ENCODE measurements at regions not wholly inside any gene's neighbourhood (a gene's known extent, or its start where the extent isn't known, plus 50 kb on each side); places are given as distances from the start of the nearest gene placed in this dataset.

DNA sequence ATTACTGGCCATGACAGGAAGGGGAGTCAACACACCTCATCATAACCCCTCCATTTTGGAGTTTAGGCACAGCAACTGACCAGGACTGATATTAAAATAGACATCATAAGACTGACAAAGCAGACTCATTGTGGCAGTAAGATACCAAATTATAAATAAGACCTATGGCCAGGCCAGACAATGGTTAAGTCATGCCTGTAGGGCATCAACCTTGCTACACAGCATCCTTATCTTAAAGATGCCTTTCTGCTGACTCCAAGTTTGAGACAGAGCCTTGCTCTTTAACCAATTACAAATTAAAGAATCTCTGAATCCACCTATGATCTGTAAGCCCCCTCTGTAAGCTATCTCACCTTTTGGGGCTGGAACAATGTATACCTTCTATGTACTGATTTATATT lies 65.5 kb downstream of the VCX2 start:
- Histone ChIP-seq H3K27me3 (ENCODE audit: insufficient read depth, low read length) (no peaks in the 10 kb centered on the region), H3K36me3 (ENCODE audit: insufficient read depth, low read length) (no peaks in the 10 kb centered on the region), H3K27ac (ENCODE audit: low read depth, low read length) (no peak overlapping the region), H3K9me3 (ENCODE audit: control insufficient read depth in 1 of 2, low read length in 2 of 2) (no peaks in the 10 kb centered on the region), H3K4me3 (ENCODE audit: low read length in 2 of 2) (no peak overlapping the region), H3K4me1 (ENCODE audit: insufficient read depth, low read length) (no peaks in the 10 kb centered on the region)
- Mint-ChIP-seq H3K4me1 (no peaks in the 10 kb centered on the region), H3K36me3 (no peaks in the 10 kb centered on the region), H3K27me3 (no peaks in the 10 kb centered on the region), H3K9me3 (peaks cover 0 to 20% (median 13%) of the 10 kb centered on the region in 8 donors), H3K27ac (no peak overlapping the region), H3K4me3 (no peak overlapping the region)
- DNase-seq = no peak
- ChIA-PET POLR2A (ENCODE audit: partially characterized antibody) (no interaction called here), CTCF (ENCODE audit: partially characterized antibody) (no interaction called here)
- intact Hi-C loops (cut with micrococcal nuclease) = no loop called here

DNA sequence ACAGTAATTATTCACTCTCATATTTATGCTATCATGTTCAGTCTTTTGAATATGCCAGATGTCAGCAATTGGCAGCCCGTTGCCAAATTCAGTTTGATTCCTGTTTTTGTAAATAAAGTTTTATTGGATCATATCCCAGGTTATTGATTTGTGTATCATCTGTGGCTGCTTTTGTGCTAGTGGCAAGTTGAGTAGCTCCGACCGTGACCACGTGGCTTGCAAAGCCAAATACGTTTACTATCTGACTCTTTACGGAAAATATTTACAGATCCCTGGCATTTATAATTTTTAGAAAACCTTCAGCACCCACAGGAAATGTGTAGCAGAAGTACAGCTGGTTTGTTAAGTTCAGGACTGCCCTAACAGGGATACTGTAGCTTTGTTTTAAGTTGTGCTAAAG lies 67.4 kb downstream of the VCX2 start:
- no peak overlapping the region for H3K4me3 ChIP-seq (ENCODE audit: low read length in 2 of 2)
- ChIA-PET POLR2A (ENCODE audit: partially characterized antibody) (no interaction called here), CTCF (ENCODE audit: partially characterized antibody) (no interaction called here)
- H3K27me3 ChIP-seq (ENCODE audit: insufficient read depth, low read length) = no peaks in the 10 kb centered on the region
- Mint-ChIP-seq H3K27me3 (no peaks in the 10 kb centered on the region), H3K4me3 (no peak overlapping the region), H3K36me3 (no peaks in the 10 kb centered on the region), H3K9me3 (peaks cover 0 to 19% (median 6%) of the 10 kb centered on the region in 8 donors), H3K4me1 (peaks cover 0 to 3% (median under 1%) of the 10 kb centered on the region in 4 donors), H3K27ac (no peak overlapping the region)
- intact Hi-C loops (cut with micrococcal nuclease) = no loop called here
- H3K36me3 ChIP-seq (ENCODE audit: insufficient read depth, low read length) = no peaks in the 10 kb centered on the region
- no peaks in the 10 kb centered on the region for H3K9me3 ChIP-seq (ENCODE audit: control insufficient read depth in 1 of 2, low read length in 2 of 2)
- no peaks in the 10 kb centered on the region for H3K4me1 ChIP-seq (ENCODE audit: insufficient read depth, low read length)
- no peak for DNase-seq
- no peak overlapping the region for H3K27ac ChIP-seq (ENCODE audit: low read depth, low read length)

DNA sequence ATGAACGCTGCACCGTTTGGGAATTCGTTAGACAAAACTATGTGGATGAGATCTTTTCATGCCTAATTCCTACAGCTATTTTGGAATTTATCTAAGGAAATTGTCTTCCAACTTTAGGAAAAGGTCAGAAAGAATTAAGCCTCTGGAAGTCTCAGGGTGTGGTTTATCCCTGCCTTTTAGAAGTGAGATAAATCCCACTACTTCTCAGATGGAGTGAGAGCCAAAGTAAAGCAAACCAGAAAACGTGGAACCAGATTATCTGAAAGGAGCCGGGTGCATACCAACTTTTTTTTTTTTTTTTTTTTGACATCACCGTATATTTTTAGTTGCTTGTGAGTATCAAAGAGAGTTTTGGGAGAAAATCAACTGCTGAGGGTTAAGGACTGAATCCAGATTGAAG lies 79.6 kb downstream of the VCX2 start:
- POLR2A ChIA-PET (ENCODE audit: partially characterized antibody) = no interaction called here
- intact Hi-C loops (cut with micrococcal nuclease) = no loop called here
- no peaks in the 10 kb centered on the region for H3K36me3 ChIP-seq (ENCODE audit: insufficient read depth, low read length)
- Mint-ChIP-seq H3K4me3 (no peak overlapping the region), H3K36me3 (no peaks in the 10 kb centered on the region), H3K4me1 (no peaks in the 10 kb centered on the region), H3K9me3 (peaks cover 0 to 9% (median 0%) of the 10 kb centered on the region in 8 donors), H3K27ac (no peak overlapping the region), H3K27me3 (no peaks in the 10 kb centered on the region)
- H3K4me3 ChIP-seq (ENCODE audit: low read length in 2 of 2) = no peak overlapping the region
- CTCF ChIA-PET (ENCODE audit: partially characterized antibody) = no interaction called here
- H3K27me3 ChIP-seq (ENCODE audit: insufficient read depth, low read length) = no peaks in the 10 kb centered on the region
- no peak overlapping the region for H3K27ac ChIP-seq (ENCODE audit: low read depth, low read length)
- no peak for DNase-seq
- no peaks in the 10 kb centered on the region for H3K9me3 ChIP-seq (ENCODE audit: control insufficient read depth in 1 of 2, low read length in 2 of 2)
- H3K4me1 ChIP-seq (ENCODE audit: insufficient read depth, low read length) = no peaks in the 10 kb centered on the region

DNA sequence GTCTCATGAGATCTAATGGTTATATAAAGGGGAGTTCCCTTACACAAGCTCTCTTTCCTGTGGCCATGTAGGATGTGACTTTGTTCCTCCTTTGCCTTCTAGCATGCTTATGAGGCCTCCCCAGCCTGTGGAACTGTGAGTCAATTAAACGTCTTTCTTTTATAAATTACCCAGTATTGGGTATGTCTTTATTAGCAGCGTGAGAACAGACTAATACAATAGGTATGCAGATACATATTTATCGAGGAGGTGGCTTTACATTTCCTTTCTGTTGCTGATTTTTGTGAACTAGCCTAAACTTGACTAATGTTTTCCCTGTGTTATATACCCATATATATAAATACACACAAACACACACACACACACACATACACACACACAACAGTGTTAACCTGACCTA lies 80.2 kb downstream of the VCX2 start:
- no peaks in the 10 kb centered on the region for H3K36me3 Mint-ChIP-seq
- H3K36me3 ChIP-seq (ENCODE audit: insufficient read depth, low read length) = no peaks in the 10 kb centered on the region
- no peaks in the 10 kb centered on the region for H3K4me1 ChIP-seq (ENCODE audit: insufficient read depth, low read length)
- DNase-seq = no peak
- H3K27me3 ChIP-seq (ENCODE audit: insufficient read depth, low read length) = no peaks in the 10 kb centered on the region
- H3K27ac ChIP-seq (ENCODE audit: low read depth, low read length) = no peak overlapping the region
- no peak overlapping the region for H3K27ac Mint-ChIP-seq
- H3K4me3 ChIP-seq (ENCODE audit: low read length in 2 of 2) = no peak overlapping the region
- ChIA-PET CTCF (ENCODE audit: partially characterized antibody) (no interaction called here), POLR2A (ENCODE audit: partially characterized antibody) (no interaction called here)
- H3K9me3 Mint-ChIP-seq = peaks cover 0 to 9% (median 0%) of the 10 kb centered on the region in 8 donors
- intact Hi-C loops (cut with micrococcal nuclease) = no loop called here
- H3K4me3 Mint-ChIP-seq = no peak overlapping the region
- H3K4me1 Mint-ChIP-seq = no peaks in the 10 kb centered on the region
- H3K27me3 Mint-ChIP-seq = no peaks in the 10 kb centered on the region
- H3K9me3 ChIP-seq (ENCODE audit: control insufficient read depth in 1 of 2, low read length in 2 of 2) = no peaks in the 10 kb centered on the region

DNA sequence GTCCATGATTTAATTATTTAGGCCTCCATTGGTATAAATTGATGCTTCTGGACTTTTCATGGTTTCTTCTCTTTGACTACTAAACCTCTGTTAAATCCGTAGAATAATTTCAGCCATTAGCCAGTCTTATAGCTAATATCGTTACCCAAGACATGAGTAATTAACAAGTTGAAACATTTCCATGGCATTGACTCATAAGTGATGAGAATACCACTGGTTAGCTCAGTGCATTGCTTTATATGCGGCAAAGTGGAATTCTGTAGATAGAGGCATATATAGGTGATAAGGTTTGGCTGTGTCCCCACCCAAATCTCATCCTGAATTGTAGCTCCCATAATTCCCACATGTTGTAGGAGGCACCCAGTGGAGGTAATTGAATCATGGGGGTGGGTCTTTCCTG lies 80.6 kb downstream of the VCX2 start:
- intact Hi-C loops (cut with micrococcal nuclease) = no loop called here
- peaks cover 0 to 9% (median 0%) of the 10 kb centered on the region in 8 donors for H3K9me3 Mint-ChIP-seq
- Histone ChIP-seq H3K36me3 (ENCODE audit: insufficient read depth, low read length) (no peaks in the 10 kb centered on the region), H3K27ac (ENCODE audit: low read depth, low read length) (no peak overlapping the region), H3K9me3 (ENCODE audit: control insufficient read depth in 1 of 2, low read length in 2 of 2) (no peaks in the 10 kb centered on the region), H3K27me3 (ENCODE audit: insufficient read depth, low read length) (no peaks in the 10 kb centered on the region), H3K4me1 (ENCODE audit: insufficient read depth, low read length) (no peaks in the 10 kb centered on the region), H3K4me3 (ENCODE audit: low read length in 2 of 2) (no peak overlapping the region)
- no peak overlapping the region for H3K27ac Mint-ChIP-seq
- H3K4me3 Mint-ChIP-seq = no peak overlapping the region
- no peaks in the 10 kb centered on the region for H3K27me3 Mint-ChIP-seq
- POLR2A ChIA-PET (ENCODE audit: partially characterized antibody) = no interaction called here
- no peaks in the 10 kb centered on the region for H3K36me3 Mint-ChIP-seq
- DNase-seq = no peak
- CTCF ChIA-PET (ENCODE audit: partially characterized antibody) = no interaction called here
- H3K4me1 Mint-ChIP-seq = peaks cover 0 to 2% (median 0%) of the 10 kb centered on the region in 4 donors

DNA sequence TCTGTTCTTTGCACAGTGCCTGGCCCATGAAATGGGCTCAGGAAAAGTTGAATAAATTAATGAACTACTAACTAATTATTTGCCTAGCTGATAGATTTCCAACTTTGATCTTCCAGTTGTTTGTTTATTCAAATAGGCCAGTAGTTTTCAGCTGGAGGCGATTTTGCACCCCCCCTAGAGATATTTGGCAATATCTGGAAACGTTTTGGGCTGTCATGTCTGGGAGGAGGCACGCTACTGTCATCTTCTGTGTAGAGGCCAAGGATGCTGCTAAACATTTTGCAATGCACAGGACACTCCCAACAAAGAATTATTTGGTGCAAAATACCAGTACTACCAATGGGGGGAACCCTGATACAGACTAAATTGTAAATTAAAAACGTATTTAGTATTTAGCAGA lies 81.9 kb downstream of the VCX2 start:
- H3K4me1 Mint-ChIP-seq = peaks cover 0 to 2% (median 0%) of the 10 kb centered on the region in 4 donors
- intact Hi-C loops (cut with micrococcal nuclease) = no loop called here
- Histone ChIP-seq H3K27me3 (ENCODE audit: insufficient read depth, low read length) (no peaks in the 10 kb centered on the region), H3K9me3 (ENCODE audit: control insufficient read depth in 1 of 2, low read length in 2 of 2) (no peaks in the 10 kb centered on the region), H3K4me1 (ENCODE audit: insufficient read depth, low read length) (no peaks in the 10 kb centered on the region), H3K36me3 (ENCODE audit: insufficient read depth, low read length) (no peaks in the 10 kb centered on the region), H3K4me3 (ENCODE audit: low read length in 2 of 2) (no peak overlapping the region), H3K27ac (ENCODE audit: low read depth, low read length) (no peak overlapping the region)
- H3K9me3 Mint-ChIP-seq = peaks cover 0 to 9% (median 0%) of the 10 kb centered on the region in 8 donors
- H3K27ac Mint-ChIP-seq = no peak overlapping the region
- no peak overlapping the region for H3K4me3 Mint-ChIP-seq
- H3K27me3 Mint-ChIP-seq = no peaks in the 10 kb centered on the region
- ChIA-PET CTCF (ENCODE audit: partially characterized antibody) (no interaction called here), POLR2A (ENCODE audit: partially characterized antibody) (no interaction called here)
- DNase-seq = no peak
- H3K36me3 Mint-ChIP-seq = no peaks in the 10 kb centered on the region

DNA sequence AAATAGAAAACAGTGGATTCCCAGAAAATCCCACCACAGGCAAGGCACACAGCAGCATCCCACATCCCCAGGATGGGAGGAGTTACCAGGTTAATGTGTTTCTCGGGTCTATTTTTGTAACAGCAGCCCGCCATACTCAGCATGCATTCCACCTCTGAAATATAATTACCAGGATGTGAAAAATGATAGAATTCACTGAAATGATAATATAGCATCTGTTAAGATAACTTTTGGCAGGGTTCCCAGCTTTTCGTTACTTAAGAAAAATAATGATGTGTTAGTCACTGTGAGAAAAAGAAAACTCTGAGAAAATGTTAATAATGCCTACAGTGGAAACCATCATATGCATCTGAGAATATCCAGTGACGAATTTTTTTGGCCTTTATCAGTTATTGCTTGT lies 87.1 kb downstream of the VCX2 start:
- no peak overlapping the region for H3K27ac Mint-ChIP-seq
- peaks cover 0 to 2% (median 0%) of the 10 kb centered on the region in 4 donors for H3K4me1 Mint-ChIP-seq

DNA sequence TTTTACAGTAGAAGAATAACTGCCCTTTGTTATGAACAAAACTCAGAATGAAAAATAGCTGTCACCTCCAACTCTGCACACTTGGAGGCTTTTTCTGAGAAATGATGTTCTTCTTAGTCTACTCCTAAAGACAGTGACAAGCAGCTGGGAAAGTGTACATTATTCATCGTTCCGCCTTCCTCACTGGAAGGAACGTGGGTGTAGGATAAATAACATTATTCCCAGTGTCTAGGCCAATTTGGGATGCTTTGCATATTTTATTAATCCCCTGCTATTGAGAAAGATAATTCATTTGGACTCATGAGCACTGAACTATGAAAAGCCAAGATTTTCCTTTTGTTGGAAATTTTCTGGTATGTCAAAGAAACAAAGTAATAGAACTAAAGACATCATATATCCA lies 87.8 kb downstream of the VCX2 start:
- H3K4me1 Mint-ChIP-seq = peaks cover 0 to 2% (median 0%) of the 10 kb centered on the region in 4 donors
- H3K4me1 ChIP-seq (ENCODE audit: insufficient read depth, low read length) = no peaks in the 10 kb centered on the region
- no peak overlapping the region for H3K27ac Mint-ChIP-seq
- ChIA-PET POLR2A (ENCODE audit: partially characterized antibody) (no interaction called here), CTCF (ENCODE audit: partially characterized antibody) (no interaction called here)
- DNase-seq = no peak
- no peak overlapping the region for H3K4me3 Mint-ChIP-seq
- no peaks in the 10 kb centered on the region for H3K27me3 ChIP-seq (ENCODE audit: insufficient read depth, low read length)
- H3K36me3 Mint-ChIP-seq = no peaks in the 10 kb centered on the region
- intact Hi-C loops (cut with micrococcal nuclease) = no loop called here
- H3K9me3 Mint-ChIP-seq = peaks cover 0 to 6% (median 0%) of the 10 kb centered on the region in 8 donors
- H3K36me3 ChIP-seq (ENCODE audit: insufficient read depth, low read length) = no peaks in the 10 kb centered on the region
- H3K4me3 ChIP-seq (ENCODE audit: low read length in 2 of 2) = no peak overlapping the region
- H3K27ac ChIP-seq (ENCODE audit: low read depth, low read length) = no peak overlapping the region
- H3K9me3 ChIP-seq (ENCODE audit: control insufficient read depth in 1 of 2, low read length in 2 of 2) = no peaks in the 10 kb centered on the region
- H3K27me3 Mint-ChIP-seq = no peaks in the 10 kb centered on the region

More for the DNA sequence above, 87.1 kb downstream of the VCX2 start:
- no peak overlapping the region for H3K4me3 ChIP-seq (ENCODE audit: low read length in 2 of 2)
- no peaks in the 10 kb centered on the region for H3K4me1 ChIP-seq (ENCODE audit: insufficient read depth, low read length)
- DNase-seq = no peak
- Mint-ChIP-seq H3K36me3 (no peaks in the 10 kb centered on the region), H3K4me3 (no peak overlapping the region), H3K9me3 (peaks cover 0 to 9% (median 0%) of the 10 kb centered on the region in 8 donors), H3K27me3 (no peaks in the 10 kb centered on the region)
- no peaks in the 10 kb centered on the region for H3K36me3 ChIP-seq (ENCODE audit: insufficient read depth, low read length)
- intact Hi-C loops (cut with micrococcal nuclease) = no loop called here
- H3K9me3 ChIP-seq (ENCODE audit: control insufficient read depth in 1 of 2, low read length in 2 of 2) = no peaks in the 10 kb centered on the region
- CTCF ChIA-PET (ENCODE audit: partially characterized antibody) = no interaction called here
- no peaks in the 10 kb centered on the region for H3K27me3 ChIP-seq (ENCODE audit: insufficient read depth, low read length)
- POLR2A ChIA-PET (ENCODE audit: partially characterized antibody) = no interaction called here
- H3K27ac ChIP-seq (ENCODE audit: low read depth, low read length) = no peak overlapping the region
